ENCODE measurements at regions not wholly inside any gene's neighbourhood (a gene's known extent, or its start where the extent isn't known, plus 50 kb on each side); places are given as distances from the start of the nearest gene placed in this dataset.

- Histone ChIP-seq H3K27me3 (ENCODE audit: control insufficient read depth in 3 of 3, insufficient read depth in 3 of 3, low read depth in 1 of 3, low read length in 3 of 3) (no peaks in the 10 kb centered on the region), H2BK120ac (ENCODE audit: low read depth, low read length) (no peak overlapping the region), H3K18ac (ENCODE audit: low read length) (no peak overlapping the region), H4K8ac (ENCODE audit: low read depth, low read length) (no peak overlapping the region), H3K36me3 (replicated peaks in 1 of 2; ENCODE audit: control insufficient read depth in 2 of 2, insufficient read depth in 2 of 2, low read length in 2 of 2) (no peaks in the 10 kb centered on the region), H3K27ac (replicated peaks; ENCODE audit: low read length) (no peak overlapping the region), H3K4ac (ENCODE audit: low read length) (no peak overlapping the region), H2AFZ (ENCODE audit: low read length) (no peak overlapping the region), H3K4me2 (ENCODE audit: insufficient read depth, low read length, poor library complexity, severe bottlenecking) (no peak overlapping the region), H4K91ac (ENCODE audit: low read depth, low read length, poor library complexity) (no peak overlapping the region), H3K9me3 (replicated peaks in 1 of 2; ENCODE audit: control insufficient read depth in 2 of 2, insufficient read depth in 1 of 2, low read depth in 1 of 2, low read length in 2 of 2) (no peaks in the 10 kb centered on the region), H3K23ac (ENCODE audit: low read depth, low read length, poor library complexity) (no peak overlapping the region), H2AK5ac (ENCODE audit: low read depth, low read length) (no peak overlapping the region), H3K9ac (ENCODE audit: low read depth, low read length, poor library complexity) (no peak overlapping the region), H3K79me1 (ENCODE audit: low read depth, low read length) (no peaks in the 10 kb centered on the region), H3K4me1 (ENCODE audit: control insufficient read depth in 2 of 2, insufficient read depth in 1 of 2, low read depth in 1 of 2, low read length in 2 of 2) (no peaks in the 10 kb centered on the region), H2BK12ac (ENCODE audit: low read length) (no peak overlapping the region), H2BK5ac (ENCODE audit: low read length) (no peak overlapping the region), H3K14ac (ENCODE audit: low read length) (no peak overlapping the region), H3K4me3 (ENCODE audit: low read length in 2 of 2) (no peak overlapping the region), H2BK15ac (ENCODE audit: low read length) (no peak overlapping the region)
- WGBS, 2 donors (ENCODE audit: extremely low coverage in 2 of 2, insufficient read length in 2 of 2, insufficient replicate concordance in 1 of 2), result no CpG with 5 or more reads among the region's 2 CpGs
- no peak for DNase-seq (ENCODE audit: low spot score)
These were observed 160.5 kb downstream of the TUSC1 start for GRCh38 chr9:25517701-25518100.

GRCh38 chr9:25513509-25514033 lies 164.7 kb downstream of the TUSC1 start:
- Histone ChIP-seq H4K91ac (ENCODE audit: low read depth, low read length, poor library complexity) (no peak overlapping the region), H4K8ac (ENCODE audit: low read depth, low read length) (no peak overlapping the region)
- WGBS, 2 donors (ENCODE audit: extremely low coverage in 2 of 2, insufficient read length in 2 of 2, insufficient replicate concordance in 1 of 2), result no CpG with 5 or more reads among the region's 3 CpGs

GRCh38 chr9:25505644-25506043 lies 172.6 kb downstream of the TUSC1 start:
- H3K4me1 ChIP-seq (ENCODE audit: control insufficient read depth in 2 of 2, insufficient read depth in 1 of 2, low read depth in 1 of 2, low read length in 2 of 2), result no peaks in the 10 kb centered on the region
- H3K4ac ChIP-seq (ENCODE audit: low read length), result no peak overlapping the region
- H3K14ac ChIP-seq (ENCODE audit: low read length), result no peak overlapping the region
- H3K79me1 ChIP-seq (ENCODE audit: low read depth, low read length), result no peaks in the 10 kb centered on the region
- no peak overlapping the region for H4K91ac ChIP-seq (ENCODE audit: low read depth, low read length, poor library complexity)
- no peak overlapping the region for H3K27ac ChIP-seq (replicated peaks; ENCODE audit: low read length)
- H2BK120ac ChIP-seq (ENCODE audit: low read depth, low read length), result no peak overlapping the region
- DNase-seq (ENCODE audit: low spot score), result no peak
- no peak overlapping the region for H2AK5ac ChIP-seq (ENCODE audit: low read depth, low read length)
- H3K4me3 ChIP-seq (ENCODE audit: low read length in 2 of 2), result no peak overlapping the region
- no peak overlapping the region for H2BK15ac ChIP-seq (ENCODE audit: low read length)
- peaks cover 0 to 10% of the 10 kb centered on the region in 2 donors for H3K9me3 ChIP-seq (replicated peaks in 1 of 2; ENCODE audit: control insufficient read depth in 2 of 2, insufficient read depth in 1 of 2, low read depth in 1 of 2, low read length in 2 of 2)
- no peak overlapping the region for H2BK5ac ChIP-seq (ENCODE audit: low read length)
- no peak overlapping the region for H2AFZ ChIP-seq (ENCODE audit: low read length)
- peaks cover 0 to 2% of the 10 kb centered on the region in 2 donors for H3K36me3 ChIP-seq (replicated peaks in 1 of 2; ENCODE audit: control insufficient read depth in 2 of 2, insufficient read depth in 2 of 2, low read length in 2 of 2)
- no CpG with 5 or more reads among the region's 1 CpG for WGBS, 2 donors (ENCODE audit: extremely low coverage in 2 of 2, insufficient read length in 2 of 2, insufficient replicate concordance in 1 of 2)
- no peaks in the 10 kb centered on the region for H3K27me3 ChIP-seq (ENCODE audit: control insufficient read depth in 3 of 3, insufficient read depth in 3 of 3, low read depth in 1 of 3, low read length in 3 of 3)
- H3K23ac ChIP-seq (ENCODE audit: low read depth, low read length, poor library complexity), result no peak overlapping the region
- H4K8ac ChIP-seq (ENCODE audit: low read depth, low read length), result no peak overlapping the region
- no peak overlapping the region for H3K4me2 ChIP-seq (ENCODE audit: insufficient read depth, low read length, poor library complexity, severe bottlenecking)
- no peak overlapping the region for H3K9ac ChIP-seq (ENCODE audit: low read depth, low read length, poor library complexity)
- H3K18ac ChIP-seq (ENCODE audit: low read length), result no peak overlapping the region
- H2BK12ac ChIP-seq (ENCODE audit: low read length), result no peak overlapping the region

More at GRCh38 chr9:25513509-25514033, 164.7 kb downstream of the TUSC1 start:
- H2BK12ac ChIP-seq (ENCODE audit: low read length), result no peak overlapping the region
- H3K9ac ChIP-seq (ENCODE audit: low read depth, low read length, poor library complexity), result no peak overlapping the region
- no peaks in the 10 kb centered on the region for H3K36me3 ChIP-seq (replicated peaks in 1 of 2; ENCODE audit: control insufficient read depth in 2 of 2, insufficient read depth in 2 of 2, low read length in 2 of 2)
- H3K18ac ChIP-seq (ENCODE audit: low read length), result no peak overlapping the region
- no peak for DNase-seq (ENCODE audit: low spot score)
- no peaks in the 10 kb centered on the region for H3K9me3 ChIP-seq (replicated peaks in 1 of 2; ENCODE audit: control insufficient read depth in 2 of 2, insufficient read depth in 1 of 2, low read depth in 1 of 2, low read length in 2 of 2)
- H3K27me3 ChIP-seq (ENCODE audit: control insufficient read depth in 3 of 3, insufficient read depth in 3 of 3, low read depth in 1 of 3, low read length in 3 of 3), result no peaks in the 10 kb centered on the region
- no peak overlapping the region for H3K4ac ChIP-seq (ENCODE audit: low read length)
- H3K4me1 ChIP-seq (ENCODE audit: control insufficient read depth in 2 of 2, insufficient read depth in 1 of 2, low read depth in 1 of 2, low read length in 2 of 2), result no peaks in the 10 kb centered on the region
- H3K79me1 ChIP-seq (ENCODE audit: low read depth, low read length), result no peaks in the 10 kb centered on the region
- H2BK5ac ChIP-seq (ENCODE audit: low read length), result no peak overlapping the region
- no peak overlapping the region for H2AK5ac ChIP-seq (ENCODE audit: low read depth, low read length)
- no peak overlapping the region for H3K4me2 ChIP-seq (ENCODE audit: insufficient read depth, low read length, poor library complexity, severe bottlenecking)
- H3K27ac ChIP-seq (replicated peaks; ENCODE audit: low read length), result no peak overlapping the region
- H3K14ac ChIP-seq (ENCODE audit: low read length), result no peak overlapping the region
- H3K4me3 ChIP-seq (ENCODE audit: low read length in 2 of 2), result no peak overlapping the region
- no peak overlapping the region for H2BK15ac ChIP-seq (ENCODE audit: low read length)
- no peak overlapping the region for H3K23ac ChIP-seq (ENCODE audit: low read depth, low read length, poor library complexity)
- H2BK120ac ChIP-seq (ENCODE audit: low read depth, low read length), result no peak overlapping the region
- no peak overlapping the region for H2AFZ ChIP-seq (ENCODE audit: low read length)

- H4K91ac ChIP-seq (ENCODE audit: low read depth, low read length, poor library complexity), result no peak overlapping the region
- WGBS, 2 donors (ENCODE audit: extremely low coverage in 2 of 2, insufficient read length in 2 of 2, insufficient replicate concordance in 1 of 2), result no CpG with 5 or more reads among the region's 1 CpG
- DNase-seq (ENCODE audit: low spot score), result no peak
These were observed 196.9 kb downstream of the TUSC1 start for GRCh38 chr9:25481372-25481771.

More at GRCh38 chr9:25481372-25481771, 196.9 kb downstream of the TUSC1 start:
- Histone ChIP-seq H3K27ac (replicated peaks; ENCODE audit: low read length) (no peak overlapping the region), H3K4me3 (ENCODE audit: low read length in 2 of 2) (no peak overlapping the region), H3K4me2 (ENCODE audit: insufficient read depth, low read length, poor library complexity, severe bottlenecking) (no peak overlapping the region), H3K4ac (ENCODE audit: low read length) (no peak overlapping the region), H2AFZ (ENCODE audit: low read length) (no peak overlapping the region), H2BK120ac (ENCODE audit: low read depth, low read length) (no peak overlapping the region), H2BK15ac (ENCODE audit: low read length) (no peak overlapping the region), H2BK5ac (ENCODE audit: low read length) (no peak overlapping the region), H3K14ac (ENCODE audit: low read length) (no peak overlapping the region), H2BK12ac (ENCODE audit: low read length) (no peak overlapping the region), H4K8ac (ENCODE audit: low read depth, low read length) (no peak overlapping the region), H3K9ac (ENCODE audit: low read depth, low read length, poor library complexity) (no peak overlapping the region), H3K36me3 (replicated peaks in 1 of 2; ENCODE audit: control insufficient read depth in 2 of 2, insufficient read depth in 2 of 2, low read length in 2 of 2) (no peaks in the 10 kb centered on the region), H3K18ac (ENCODE audit: low read length) (no peak overlapping the region), H3K23ac (ENCODE audit: low read depth, low read length, poor library complexity) (no peak overlapping the region), H2AK5ac (ENCODE audit: low read depth, low read length) (no peak overlapping the region), H3K9me3 (replicated peaks in 1 of 2; ENCODE audit: control insufficient read depth in 2 of 2, insufficient read depth in 1 of 2, low read depth in 1 of 2, low read length in 2 of 2) (no peaks in the 10 kb centered on the region), H3K4me1 (ENCODE audit: control insufficient read depth in 2 of 2, insufficient read depth in 1 of 2, low read depth in 1 of 2, low read length in 2 of 2) (no peaks in the 10 kb centered on the region), H3K27me3 (ENCODE audit: control insufficient read depth in 3 of 3, insufficient read depth in 3 of 3, low read depth in 1 of 3, low read length in 3 of 3) (no peaks in the 10 kb centered on the region), H3K79me1 (ENCODE audit: low read depth, low read length) (no peaks in the 10 kb centered on the region)
